GM10248 (cell line): ENCODE measurements at regions not wholly inside any gene's neighbourhood (a gene's known extent, or its start where the extent isn't known, plus 50 kb on each side); places are given as distances from the start of the nearest gene placed in this dataset.

ENCODE experiments used
- CTCF ChIA-PET: fragments of 300-600 bp; sonication (Branson Sonifier 250); formaldehyde crosslinking; extraction: SDS; loops from one replicate; lab custom pipeline; 2021; ENCODE audit warnings: antibody characterized with exemption; lab: Yijun Ruan, JAX
- POLR2A ChIA-PET: fragments of 350-650 bp; sonication (Branson Sonifier 250); formaldehyde crosslinking; extraction: SDS; loops from one replicate; lab custom pipeline; 2020; ENCODE audit warnings: antibody characterized with exemption; lab: Yijun Ruan, JAX
- DNase-seq: peaks from one replicate; pipeline ENCODE4 v3.0.0; 2012; ENCODE audit errors: extremely low spot score
- TF ChIP-seq, protein P1 (sequence below): IDR thresholded peaks from 2 replicates; pipeline ENCODE4 v1.5.1; 2012; ENCODE audit warnings: mild to moderate bottlenecking, low read depth; ENCODE audit errors: extremely low read depth, missing control alignments, control extremely low read depth

DNA sequence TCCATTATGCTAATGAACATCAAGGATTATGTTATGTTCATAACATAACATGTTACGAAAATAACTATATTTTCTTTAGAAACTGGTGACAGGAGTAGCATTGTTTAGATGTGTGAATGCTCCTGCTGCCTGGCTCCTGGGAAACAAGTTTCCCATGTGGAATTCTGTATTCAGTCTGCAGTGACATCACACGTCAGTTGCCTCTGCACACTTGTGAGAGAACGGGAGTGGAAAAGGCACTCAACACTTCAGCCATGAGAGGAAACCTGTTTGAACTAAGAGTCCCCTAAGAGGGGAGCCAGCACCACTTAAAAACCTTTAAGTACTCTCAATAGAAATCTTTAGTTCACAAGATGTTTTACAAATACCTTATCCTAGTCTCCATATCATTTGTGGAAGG is 140.3 kb upstream of the FAM20C start:
- no peak for DNase-seq
- TF ChIP-seq, protein P1, sequence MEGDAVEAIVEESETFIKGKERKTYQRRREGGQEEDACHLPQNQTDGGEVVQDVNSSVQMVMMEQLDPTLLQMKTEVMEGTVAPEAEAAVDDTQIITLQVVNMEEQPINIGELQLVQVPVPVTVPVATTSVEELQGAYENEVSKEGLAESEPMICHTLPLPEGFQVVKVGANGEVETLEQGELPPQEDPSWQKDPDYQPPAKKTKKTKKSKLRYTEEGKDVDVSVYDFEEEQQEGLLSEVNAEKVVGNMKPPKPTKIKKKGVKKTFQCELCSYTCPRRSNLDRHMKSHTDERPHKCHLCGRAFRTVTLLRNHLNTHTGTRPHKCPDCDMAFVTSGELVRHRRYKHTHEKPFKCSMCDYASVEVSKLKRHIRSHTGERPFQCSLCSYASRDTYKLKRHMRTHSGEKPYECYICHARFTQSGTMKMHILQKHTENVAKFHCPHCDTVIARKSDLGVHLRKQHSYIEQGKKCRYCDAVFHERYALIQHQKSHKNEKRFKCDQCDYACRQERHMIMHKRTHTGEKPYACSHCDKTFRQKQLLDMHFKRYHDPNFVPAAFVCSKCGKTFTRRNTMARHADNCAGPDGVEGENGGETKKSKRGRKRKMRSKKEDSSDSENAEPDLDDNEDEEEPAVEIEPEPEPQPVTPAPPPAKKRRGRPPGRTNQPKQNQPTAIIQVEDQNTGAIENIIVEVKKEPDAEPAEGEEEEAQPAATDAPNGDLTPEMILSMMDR: no peak
- ChIA-PET POLR2A (no interaction called here), CTCF (no interaction called here)

DNA sequence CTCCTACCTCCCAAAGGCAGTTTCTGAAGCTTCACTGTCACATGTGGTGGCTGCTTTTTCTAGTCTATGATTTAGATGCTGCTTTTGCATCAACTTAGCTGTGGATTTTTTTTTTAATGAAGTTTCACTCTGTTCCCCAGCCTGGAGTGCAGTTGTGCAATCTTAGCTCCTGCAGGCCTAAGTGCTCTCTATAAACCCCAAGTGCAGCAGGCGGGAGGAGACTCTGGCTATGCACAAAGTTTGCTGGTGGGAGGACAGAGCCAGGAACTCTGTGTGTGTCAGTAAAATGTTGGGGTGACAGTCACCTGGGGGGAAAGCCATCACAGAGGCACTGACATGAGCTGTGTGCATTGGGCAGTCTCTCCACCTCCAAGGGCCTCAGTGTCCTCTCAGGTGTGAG is 138.8 kb upstream of the FAM20C start:
- CTCF ChIA-PET: interaction anchor here (1.4 kb wide), 1 partner anchor 8 kb away, joined by 3 read pairs; no protein-coding TSS in a partner anchor
- TF ChIP-seq, protein P1: no peak
- POLR2A ChIA-PET: no interaction called here
- no peak for DNase-seq

DNA sequence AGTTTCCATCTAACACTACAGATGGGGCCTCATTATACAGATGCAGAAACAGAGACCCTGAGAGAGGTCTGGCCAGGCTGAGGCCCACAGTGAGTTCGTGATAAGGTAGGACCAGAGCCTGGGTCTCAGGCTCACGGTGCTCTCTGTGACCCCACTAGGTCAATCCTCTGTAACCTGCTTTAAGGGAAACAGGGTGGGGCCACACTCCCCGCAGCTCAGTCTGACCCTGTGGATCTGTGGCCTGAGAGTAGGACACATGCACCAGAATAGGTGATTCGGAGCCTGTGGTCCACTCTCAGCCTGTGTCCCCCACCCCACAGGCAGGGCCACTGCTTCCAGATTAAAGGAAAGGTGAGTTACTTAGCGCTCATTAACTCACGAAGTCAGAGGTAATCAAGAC is 137.8 kb upstream of the FAM20C start:
- ChIA-PET POLR2A (no interaction called here), CTCF (interaction anchor here (1.0 to 1.4 kb wide), 2 partner anchors 9 to 13 kb away, joined by 3 to 4 read pairs; no protein-coding TSS in a partner anchor)
- TF ChIP-seq, protein P1: no peak
- no peak for DNase-seq

DNA sequence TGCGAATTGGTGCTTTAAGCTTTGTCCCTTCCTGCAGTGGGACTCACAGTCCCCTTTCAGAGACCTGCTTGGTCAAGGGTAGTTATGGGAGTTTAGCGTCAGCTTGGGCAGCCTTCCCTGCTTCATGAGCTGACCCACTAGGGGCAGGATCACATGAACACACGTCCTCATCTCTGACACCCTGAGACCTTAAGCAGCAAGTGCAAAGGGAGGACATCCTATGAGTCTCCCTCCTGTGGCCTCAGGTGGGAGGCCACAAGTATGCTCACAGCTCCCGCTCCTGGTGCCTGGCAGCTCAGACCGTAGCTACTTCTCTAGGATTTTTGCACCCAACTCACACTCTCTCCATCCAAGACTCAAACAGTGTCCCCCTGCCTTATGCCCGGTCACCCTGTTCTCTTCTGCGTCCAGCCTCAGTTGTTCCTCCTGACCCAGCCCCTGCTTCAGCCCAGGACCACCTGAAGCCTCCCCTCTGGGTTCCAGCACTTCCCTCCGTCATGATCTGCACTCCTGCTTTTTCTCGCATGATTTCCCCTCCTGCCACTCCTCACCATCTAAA is 136.6 kb upstream of the FAM20C start:
- CTCF ChIA-PET: interaction anchor here (1.0 kb wide), 1 partner anchor 11 kb away, joined by 4 read pairs; no protein-coding TSS in a partner anchor
- POLR2A ChIA-PET: interaction anchor here (0.6 kb wide), 1 partner anchor 72 kb away, joined by 3 read pairs; no protein-coding TSS in a partner anchor
- DNase-seq: no peak

DNA sequence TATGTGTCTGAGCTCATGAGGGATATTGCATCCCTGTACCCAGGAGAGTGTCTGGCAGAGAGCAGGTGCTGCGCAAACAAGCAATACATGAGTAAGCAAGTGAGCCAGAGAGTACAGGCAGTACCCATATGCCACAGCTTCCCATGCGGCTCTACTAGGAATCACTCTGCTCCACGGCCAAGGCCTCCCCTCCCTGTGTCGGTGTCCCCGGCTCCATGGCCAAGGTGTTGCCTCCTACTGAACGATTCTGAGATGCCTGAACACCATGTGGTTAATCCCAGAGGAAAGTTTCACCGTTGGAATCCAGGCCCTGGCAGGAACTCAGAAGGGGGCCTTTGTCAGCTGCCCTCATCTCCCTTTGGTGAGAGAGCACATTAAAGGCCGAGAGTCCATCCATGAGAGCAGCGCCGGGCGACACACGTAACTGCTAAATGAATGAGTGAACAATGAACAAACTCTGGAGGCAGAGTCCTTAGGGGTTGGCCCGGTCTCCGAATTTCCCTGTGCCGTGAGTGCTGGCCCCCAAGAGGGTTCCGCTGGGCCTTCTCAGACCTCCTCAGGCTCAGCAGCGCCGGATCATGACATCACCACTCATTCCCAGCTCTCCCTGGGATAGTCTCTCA is 136.0 kb upstream of the FAM20C start:
- TF ChIP-seq, protein P1: no peak
- no peak for DNase-seq
- POLR2A ChIA-PET: no interaction called here
- CTCF ChIA-PET: no interaction called here

More for the DNA sequence above, 136.6 kb upstream of the FAM20C start:
- TF ChIP-seq, protein P1: no peak

DNA sequence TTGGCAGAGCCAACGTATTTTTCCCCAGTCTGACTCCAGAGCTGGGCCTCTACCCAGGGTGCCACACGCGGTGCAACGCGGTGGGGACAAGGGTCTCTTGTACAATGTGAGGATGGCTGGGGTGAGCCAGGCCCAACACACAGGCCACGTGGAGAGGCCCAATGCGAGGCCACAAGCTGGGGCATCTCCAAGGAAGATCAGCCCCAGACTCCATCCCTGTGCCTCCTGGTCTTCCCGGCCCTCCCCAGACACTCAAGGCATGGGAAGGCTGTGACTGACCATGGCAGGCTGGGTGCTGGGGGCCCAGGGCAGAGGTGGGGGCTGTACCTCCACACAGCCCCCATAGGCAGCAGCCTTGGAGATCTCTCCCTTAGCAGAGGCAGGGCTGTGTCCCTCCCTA is 135.3 kb upstream of the FAM20C start:
- POLR2A ChIA-PET: no interaction called here

More for the DNA sequence above, 135.3 kb upstream of the FAM20C start:
- TF ChIP-seq, protein P1: no peak
- no peak for DNase-seq
- CTCF ChIA-PET: no interaction called here
